ENCODE measurements at regions not wholly inside any gene's neighbourhood (a gene's known extent, or its start where the extent isn't known, plus 50 kb on each side); places are given as distances from the start of the nearest gene placed in this dataset.
A peak's percentile ranks its signal among the peaks of the same experiment; 100 is the strongest.

GRCh38 chr21:35645991-35646390 lies 414.3 kb downstream of the SETD4 start:
- intact Hi-C loops (cut with DNase I; ENCODE audit: low total_unique reads) = no loop called here
- TF ChIP-seq CTCF (IDR thresholded peaks at IDR 0.05) = no peak
- no peak for TF ChIP-seq POLR2A (IDR thresholded peaks at IDR 0.05)
- WGBS, 2 donors = 94 to 97% methylated on average over 2 of the region's 2 CpGs
- DNase-seq (ENCODE audit: low spot score in 2 of 2) = no peak
- H3K4me3 ChIP-seq (ENCODE audit: low read depth, poor library complexity, severe bottlenecking) = no peak overlapping the region

- intact Hi-C loops (cut with DNase I; ENCODE audit: low total_unique reads) = no loop called here
- no peak for TF ChIP-seq POLR2A (IDR thresholded peaks at IDR 0.05)
- no peak for TF ChIP-seq CTCF (IDR thresholded peaks at IDR 0.05)
- WGBS, 2 donors = 98 to 100% methylated on average over 2 of the region's 2 CpGs
- H3K4me3 ChIP-seq (ENCODE audit: low read depth, poor library complexity, severe bottlenecking) = no peak overlapping the region
- DNase-seq (ENCODE audit: low spot score in 2 of 2) = no peak
Measured at GRCh38 chr21:35644523-35644922, 415.8 kb downstream of the SETD4 start.

- DNase-seq (ENCODE audit: low spot score in 2 of 2) = no peak
- 80 to 87% methylated on average over 4 of the region's 4 CpGs for WGBS, 2 donors
- no peak overlapping the region for H3K4me3 ChIP-seq (ENCODE audit: low read depth, poor library complexity, severe bottlenecking)
- TF ChIP-seq POLR2A (IDR thresholded peaks at IDR 0.05) = no peak
- no peak for TF ChIP-seq CTCF (IDR thresholded peaks at IDR 0.05)
- intact Hi-C loops (cut with DNase I; ENCODE audit: low total_unique reads) = no loop called here
Measured at GRCh38 chr21:35643176-35643575, 417.1 kb downstream of the SETD4 start.

- intact Hi-C loops (cut with DNase I; ENCODE audit: low total_unique reads) = no loop called here
- TF ChIP-seq POLR2A (IDR thresholded peaks at IDR 0.05) = no peak
- TF ChIP-seq CTCF (IDR thresholded peaks at IDR 0.05) = no peak
- 63 to 68% methylated on average over 4 of the region's 4 CpGs for WGBS, 2 donors
- no peak for DNase-seq (ENCODE audit: low spot score in 2 of 2)
- H3K4me3 ChIP-seq (ENCODE audit: low read depth, poor library complexity, severe bottlenecking) = no peak overlapping the region
Measured at GRCh38 chr21:35641271-35642016, 418.9 kb downstream of the SETD4 start.

GRCh38 chr21:35637431-35637830 lies 422.9 kb downstream of the SETD4 start:
- H3K4me3 ChIP-seq (ENCODE audit: low read depth, poor library complexity, severe bottlenecking) = no peak overlapping the region
- whole genome bisulfite sequencing, 2 donors = 55 to 79% methylated on average over 2 of the region's 2 CpGs
- TF ChIP-seq CTCF (IDR thresholded peaks at IDR 0.05) (no peak), POLR2A (IDR thresholded peaks at IDR 0.05) (no peak)
- peak in 1 of 2 donors; percentile 23 for DNase-seq (ENCODE audit: low spot score in 2 of 2)
- intact Hi-C loops (cut with DNase I; ENCODE audit: low total_unique reads) = no loop called here

- intact Hi-C loops (cut with DNase I; ENCODE audit: low total_unique reads) = no loop called here
- no peak for DNase-seq (ENCODE audit: low spot score in 2 of 2)
- no peak for TF ChIP-seq CTCF (IDR thresholded peaks at IDR 0.05)
- no peak for TF ChIP-seq POLR2A (IDR thresholded peaks at IDR 0.05)
- 85 to 88% methylated on average over 1 of the region's 1 CpG for WGBS, 2 donors
- no peak overlapping the region for H3K4me3 ChIP-seq (ENCODE audit: low read depth, poor library complexity, severe bottlenecking)
Measured at GRCh38 chr21:35635994-35636393, 424.3 kb downstream of the SETD4 start.
